C4-2B (cell line): ENCODE measurements at regions not wholly inside any gene's neighbourhood (a gene's known extent, or its start where the extent isn't known, plus 50 kb on each side); places are given as distances from the start of the nearest gene placed in this dataset.

Source experiments
- ZFX ChIP-seq: fragments of 450-650 bp; IDR thresholded peaks from 2 replicates; pipeline ENCODE4 v1.6.1; 2017
- TF ChIP-seq, protein P1 (sequence below): fragments of 450-650 bp; conservative IDR thresholded peaks from 2 replicates; pipeline ENCODE4 v1.5.1; 2017; ENCODE audit warnings: mild to moderate bottlenecking

DNA sequence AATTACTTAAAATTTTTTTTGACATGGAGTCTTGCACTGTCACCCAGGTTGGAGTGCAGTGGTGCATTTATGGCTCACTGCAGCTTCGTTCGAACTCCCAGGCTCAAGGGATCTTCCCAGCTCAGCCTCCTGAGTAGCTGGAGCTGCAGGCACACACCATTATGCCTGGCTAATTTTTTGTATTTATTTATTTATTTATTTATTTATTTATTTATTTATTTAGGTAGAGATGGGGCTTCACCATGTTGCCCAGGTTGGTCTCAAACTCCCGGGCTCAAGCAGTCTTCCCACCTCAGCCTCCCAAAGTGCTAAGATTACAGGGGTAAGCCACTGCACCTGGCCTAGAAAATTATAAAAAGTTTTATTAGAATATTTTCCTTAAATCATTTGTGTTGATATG is 73.6 kb downstream of the DACT1 start:
- TF ChIP-seq, protein P1, sequence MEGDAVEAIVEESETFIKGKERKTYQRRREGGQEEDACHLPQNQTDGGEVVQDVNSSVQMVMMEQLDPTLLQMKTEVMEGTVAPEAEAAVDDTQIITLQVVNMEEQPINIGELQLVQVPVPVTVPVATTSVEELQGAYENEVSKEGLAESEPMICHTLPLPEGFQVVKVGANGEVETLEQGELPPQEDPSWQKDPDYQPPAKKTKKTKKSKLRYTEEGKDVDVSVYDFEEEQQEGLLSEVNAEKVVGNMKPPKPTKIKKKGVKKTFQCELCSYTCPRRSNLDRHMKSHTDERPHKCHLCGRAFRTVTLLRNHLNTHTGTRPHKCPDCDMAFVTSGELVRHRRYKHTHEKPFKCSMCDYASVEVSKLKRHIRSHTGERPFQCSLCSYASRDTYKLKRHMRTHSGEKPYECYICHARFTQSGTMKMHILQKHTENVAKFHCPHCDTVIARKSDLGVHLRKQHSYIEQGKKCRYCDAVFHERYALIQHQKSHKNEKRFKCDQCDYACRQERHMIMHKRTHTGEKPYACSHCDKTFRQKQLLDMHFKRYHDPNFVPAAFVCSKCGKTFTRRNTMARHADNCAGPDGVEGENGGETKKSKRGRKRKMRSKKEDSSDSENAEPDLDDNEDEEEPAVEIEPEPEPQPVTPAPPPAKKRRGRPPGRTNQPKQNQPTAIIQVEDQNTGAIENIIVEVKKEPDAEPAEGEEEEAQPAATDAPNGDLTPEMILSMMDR: no peak
- no peak for TF ChIP-seq ZFX
